Retinal pigment epithelial cell (primary cell): ENCODE measurements at regions not wholly inside any gene's neighbourhood (a gene's known extent, or its start where the extent isn't known, plus 50 kb on each side); places are given as distances from the start of the nearest gene placed in this dataset.

Experiments used
- DNase-seq: peaks from one replicate; pipeline ENCODE4 v3.0.0-alpha.2; 2010; ENCODE audit warnings: low read depth
- H3K4me3 ChIP-seq: 2 replicates; pipeline ENCODE4 v1.5.1; 2011; ENCODE audit warnings: mild to moderate bottlenecking, low read length, control low read depth, moderate library complexity
- CTCF ChIP-seq: conservative IDR thresholded peaks from 2 replicates; pipeline ENCODE4 v1.5.1; 2011; ENCODE audit warnings: low read depth, low read length, control low read depth, inconsistent platforms

GRCh38 chr4:41476310-41476885, 61.6 kb upstream of the LIMCH1 start:
- no peak for DNase-seq
- no peak overlapping the region for H3K4me3 ChIP-seq
- TF ChIP-seq CTCF = no peak

- TF ChIP-seq CTCF = no peak
- peak; percentile 16 for DNase-seq
- H3K4me3 ChIP-seq = no peak overlapping the region
Observed at GRCh38 chr4:41477181-41477905, 60.6 kb upstream of the LIMCH1 start.

- TF ChIP-seq CTCF = no peak
- no peak for DNase-seq
- no peak overlapping the region for H3K4me3 ChIP-seq
Observed at GRCh38 chr4:41478518-41478917, 59.4 kb upstream of the LIMCH1 start.

GRCh38 chr4:41480896-41481311, 57.1 kb upstream of the LIMCH1 start:
- DNase-seq = no peak

GRCh38 chr4:41483771-41484170, 54.2 kb upstream of the LIMCH1 start:
- no peak for DNase-seq
- no peak for TF ChIP-seq CTCF
- H3K4me3 ChIP-seq = no peak overlapping the region

More at GRCh38 chr4:41480896-41481311, 57.1 kb upstream of the LIMCH1 start:
- H3K4me3 ChIP-seq = no peak overlapping the region
- no peak for TF ChIP-seq CTCF

- no peak overlapping the region for H3K4me3 ChIP-seq
- TF ChIP-seq CTCF = no peak
- DNase-seq = no peak
Observed at GRCh38 chr4:41485041-41485440, 52.9 kb upstream of the LIMCH1 start.

- H3K4me3 ChIP-seq = no peak overlapping the region
- no peak for TF ChIP-seq CTCF
- DNase-seq = no peak
Observed at GRCh38 chr4:41487868-41488440, 50.0 kb upstream of the LIMCH1 start.
